Uterus (tissue), 2 donors: ENCODE measurements at regions not wholly inside any gene's neighbourhood (a gene's known extent, or its start where the extent isn't known, plus 50 kb on each side); places are given as distances from the start of the nearest gene placed in this dataset.

ENCODE experiments used
- CTCF ChIP-seq, 4 experiments: fragments of 200-600 bp in 2 of 4; fragments of 450-650 bp in 2 of 4; sonication (generic) in 2 of 4; IDR thresholded peaks; one replicate each; pipeline ENCODE4 v1.5.1; 2016 to 2019; ENCODE audit warnings: antibody characterized with exemption in 4 of 4, mild to moderate bottlenecking in 2 of 4, moderate library complexity in 1 of 4
- POLR2A ChIP-seq, 2 donors: fragments of 450-650 bp; IDR thresholded peaks; one replicate each; pipeline ENCODE4 v1.6.1; 2016; ENCODE audit warnings: antibody characterized with exemption in 2 of 2, mild to moderate bottlenecking in 1 of 2, moderate library complexity in 1 of 2

GRCh38 chr2:16281451-16282335 lies 341.3 kb downstream of the MYCN start:
- TF ChIP-seq POLR2A (IDR thresholded peaks at IDR 0.05) (no peak), CTCF (IDR thresholded peaks at IDR 0.05) (peak in 1 of 4 experiments; percentile 25)
